ENCODE measurements at regions not wholly inside any gene's neighbourhood (a gene's known extent, or its start where the extent isn't known, plus 50 kb on each side); places are given as distances from the start of the nearest gene placed in this dataset.

DNA sequence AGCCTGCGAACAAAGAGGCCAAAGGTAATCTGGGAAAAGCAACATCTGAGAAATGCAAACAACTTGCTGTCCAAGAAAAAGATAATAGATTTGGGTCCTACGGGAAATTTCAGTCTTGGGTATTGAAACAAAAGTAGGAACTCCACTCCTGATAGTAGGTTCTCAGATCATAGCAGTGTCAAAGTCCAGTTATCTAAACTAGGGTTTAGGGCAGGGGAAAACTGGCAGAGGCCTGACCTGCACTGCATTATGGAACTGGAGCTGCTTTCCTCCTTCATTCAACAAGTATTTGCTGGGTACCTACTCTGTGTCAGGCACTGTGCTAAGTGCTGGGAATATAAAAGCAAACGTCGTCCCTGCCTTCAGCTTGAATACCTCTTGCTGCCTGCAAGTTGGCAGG, 60.7 kb upstream of the NGF start:
- TF ChIP-seq, protein P1, sequence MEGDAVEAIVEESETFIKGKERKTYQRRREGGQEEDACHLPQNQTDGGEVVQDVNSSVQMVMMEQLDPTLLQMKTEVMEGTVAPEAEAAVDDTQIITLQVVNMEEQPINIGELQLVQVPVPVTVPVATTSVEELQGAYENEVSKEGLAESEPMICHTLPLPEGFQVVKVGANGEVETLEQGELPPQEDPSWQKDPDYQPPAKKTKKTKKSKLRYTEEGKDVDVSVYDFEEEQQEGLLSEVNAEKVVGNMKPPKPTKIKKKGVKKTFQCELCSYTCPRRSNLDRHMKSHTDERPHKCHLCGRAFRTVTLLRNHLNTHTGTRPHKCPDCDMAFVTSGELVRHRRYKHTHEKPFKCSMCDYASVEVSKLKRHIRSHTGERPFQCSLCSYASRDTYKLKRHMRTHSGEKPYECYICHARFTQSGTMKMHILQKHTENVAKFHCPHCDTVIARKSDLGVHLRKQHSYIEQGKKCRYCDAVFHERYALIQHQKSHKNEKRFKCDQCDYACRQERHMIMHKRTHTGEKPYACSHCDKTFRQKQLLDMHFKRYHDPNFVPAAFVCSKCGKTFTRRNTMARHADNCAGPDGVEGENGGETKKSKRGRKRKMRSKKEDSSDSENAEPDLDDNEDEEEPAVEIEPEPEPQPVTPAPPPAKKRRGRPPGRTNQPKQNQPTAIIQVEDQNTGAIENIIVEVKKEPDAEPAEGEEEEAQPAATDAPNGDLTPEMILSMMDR (IDR thresholded peaks at IDR 0.05): no peak
- no peak for TF ChIP-seq EZH2 (IDR thresholded peaks at IDR 0.05)
